ENCODE measurements at regions not wholly inside any gene's neighbourhood (a gene's known extent, or its start where the extent isn't known, plus 50 kb on each side); places are given as distances from the start of the nearest gene placed in this dataset.

GRCh38 chr7:115635876-115636275, 394.7 kb downstream of the TFEC start:
- no peak for FAIRE-seq
- ChIA-PET POLR2A (no interaction called here), CTCF (ENCODE audit: low intra/inter-chr PET ratio) (no interaction called here)
- no peak for TF ChIP-seq ATF4 (CRISPR knock-in tag; IDR thresholded peaks at IDR 0.05)
- TF ChIP-seq SMAD3 (CRISPR knock-in tag; conservative IDR thresholded peaks at IDR 0.05) = no peak
- no peak for TF ChIP-seq ZNF23 (CRISPR knock-in tag; IDR thresholded peaks at IDR 0.05)
- TF ChIP-seq PCBP2 (IDR thresholded peaks at IDR 0.05; ENCODE audit: low read depth, low read length, poor library complexity, severe bottlenecking) = no peak
- no peak for TF ChIP-seq ZNF124 (CRISPR knock-in tag; IDR thresholded peaks at IDR 0.05)
- TF ChIP-seq ZKSCAN8 (CRISPR knock-in tag; IDR thresholded peaks at IDR 0.05) = no peak
- TF ChIP-seq HEY1 (CRISPR knock-in tag; IDR thresholded peaks at IDR 0.05; ENCODE audit: borderline replicate concordance) = no peak
- TF ChIP-seq DDX20 (tag; IDR thresholded peaks at IDR 0.05; ENCODE audit: low read depth) = no peak
- TF ChIP-seq KAT8 (IDR thresholded peaks at IDR 0.05; ENCODE audit: low read depth) = no peak
- in situ Hi-C loops (cut with MboI) (no loop called here), intact Hi-C loops (cut with micrococcal nuclease) (no loop called here)
- H2AFZ ChIP-seq (ENCODE audit: low read depth, low read length) = no peak overlapping the region
- no peak overlapping the region for H3K4me2 ChIP-seq (ENCODE audit: insufficient read depth, low read length)
- H3K27ac ChIP-seq (ENCODE audit: extremely low read depth, low read depth, low read length) = no peak overlapping the region
- no peak overlapping the region for H3K4me3 ChIP-seq
- DNase-seq (ENCODE audit: extremely low read depth in 1 of 4, low spot score in 3 of 4) = no peak
- H4K20me1 ChIP-seq (replicated peaks; ENCODE audit: control insufficient read depth, insufficient read depth, low read length) = no peaks in the 10 kb centered on the region
- H3K4me1 ChIP-seq (replicated peaks in 1 of 2; ENCODE audit: control insufficient read depth in 2 of 2, insufficient read depth in 2 of 2, low read length in 2 of 2) = no peaks in the 10 kb centered on the region
- no TSS peak for BruUV-seq (replicated peaks)
- no peaks in the 10 kb centered on the region for H3K9me3 ChIP-seq (replicated peaks; ENCODE audit: control insufficient read depth, insufficient read depth, low read depth, low read length)
- no peaks in the 10 kb centered on the region for H3K79me2 ChIP-seq (ENCODE audit: control insufficient read depth, insufficient read depth, low read length)
- H3K27me3 ChIP-seq (ENCODE audit: control insufficient read depth in 2 of 2, insufficient read depth in 2 of 2, low read length in 2 of 2) = no peaks in the 10 kb centered on the region
- no peaks in the 10 kb centered on the region for H3K36me3 ChIP-seq (ENCODE audit: control insufficient read depth, insufficient read depth, low read length)
- no peak overlapping the region for H3K9ac ChIP-seq (ENCODE audit: insufficient read depth in 1 of 2, low read depth in 2 of 2, low read length in 2 of 2)
- no peak for ATAC-seq
- no peaks in the 10 kb centered on the region for H3K9me1 ChIP-seq (ENCODE audit: control insufficient read depth, insufficient read depth, low read length)
- WGBS (ENCODE audit: insufficient coverage, low coverage, missing lambda C conversion rate) = 0% methylated on average over 6 of the region's 6 CpGs
